ENCODE measurements at regions not wholly inside any gene's neighbourhood (a gene's known extent, or its start where the extent isn't known, plus 50 kb on each side); places are given as distances from the start of the nearest gene placed in this dataset.
A peak's percentile ranks its signal among the peaks of the same experiment; 100 is the strongest.

GRCh38 chr14:58797010-58797429, 159.3 kb downstream of the DACT1 start:
- H3K4me3 ChIP-seq = no peak overlapping the region
- ATAC-seq = no peak
- H3K4me1 ChIP-seq = peaks cover 9% of the 10 kb centered on the region
- intact Hi-C loops (cut with DNase I) = no loop called here
- H3K27ac ChIP-seq = no peak overlapping the region
- H3K9me3 ChIP-seq = no peaks in the 10 kb centered on the region
- no peak for DNase-seq
- no peaks in the 10 kb centered on the region for H3K36me3 ChIP-seq (replicated peaks in 1 of 2; ENCODE audit: insufficient read depth in 1 of 2, low read depth in 2 of 2)
- no peaks in the 10 kb centered on the region for H3K27me3 ChIP-seq
- TF ChIP-seq POLR2A (IDR thresholded peaks at IDR 0.05) (no peak), CTCF (IDR thresholded peaks at IDR 0.05) (no peak)
- WGBS, 2 donors = 62 to 73% methylated on average over 4 of the region's 4 CpGs

GRCh38 chr14:58798173-58798572, 160.4 kb downstream of the DACT1 start:
- ATAC-seq (no peak), DNase-seq (no peak)
- no peaks in the 10 kb centered on the region for H3K27me3 ChIP-seq
- H3K4me1 ChIP-seq = peaks cover 9% of the 10 kb centered on the region
- H3K27ac ChIP-seq = no peak overlapping the region
- H3K36me3 ChIP-seq (replicated peaks in 1 of 2; ENCODE audit: insufficient read depth in 1 of 2, low read depth in 2 of 2) = no peaks in the 10 kb centered on the region
- WGBS, 2 donors = 70 to 73% methylated on average over 5 of the region's 5 CpGs
- H3K4me3 ChIP-seq = no peak overlapping the region
- intact Hi-C loops (cut with DNase I) = no loop called here
- H3K9me3 ChIP-seq = no peaks in the 10 kb centered on the region
- TF ChIP-seq POLR2A (IDR thresholded peaks at IDR 0.05) (no peak), CTCF (IDR thresholded peaks at IDR 0.05) (no peak)

GRCh38 chr14:58801086-58801485, 163.3 kb downstream of the DACT1 start:
- ATAC-seq (no peak), DNase-seq (no peak)
- TF ChIP-seq POLR2A (IDR thresholded peaks at IDR 0.05) = no peak
- no peak for TF ChIP-seq CTCF (IDR thresholded peaks at IDR 0.05)
- Histone ChIP-seq H3K27ac (no peak overlapping the region), H3K27me3 (no peaks in the 10 kb centered on the region), H3K4me1 (peaks cover 9% of the 10 kb centered on the region), H3K9me3 (no peaks in the 10 kb centered on the region), H3K4me3 (no peak overlapping the region), H3K36me3 (replicated peaks in 1 of 2; ENCODE audit: insufficient read depth in 1 of 2, low read depth in 2 of 2) (no peaks in the 10 kb centered on the region)
- intact Hi-C loops (cut with DNase I) = no loop called here

- peaks cover 5% of the 10 kb centered on the region for H3K4me1 ChIP-seq
- DNase-seq (peak in 1 of 4 donors; percentile 7), ATAC-seq (no peak)
- H3K36me3 ChIP-seq (replicated peaks in 1 of 2; ENCODE audit: insufficient read depth in 1 of 2, low read depth in 2 of 2) = no peaks in the 10 kb centered on the region
- WGBS, 2 donors = 38 to 63% methylated on average over 4 of the region's 4 CpGs
- TF ChIP-seq POLR2A (IDR thresholded peaks at IDR 0.05) = no peak
- TF ChIP-seq CTCF (IDR thresholded peaks at IDR 0.05) = no peak
- H3K4me3 ChIP-seq = no peak overlapping the region
- no peaks in the 10 kb centered on the region for H3K9me3 ChIP-seq
- H3K27me3 ChIP-seq = no peaks in the 10 kb centered on the region
- intact Hi-C loops (cut with DNase I) = no loop called here
- no peak overlapping the region for H3K27ac ChIP-seq
These were observed 167.3 kb downstream of the DACT1 start for GRCh38 chr14:58805057-58805456.

- intact Hi-C loops (cut with DNase I) = no loop called here
- Histone ChIP-seq H3K9me3 (no peaks in the 10 kb centered on the region), H3K4me1 (peaks cover 5% of the 10 kb centered on the region), H3K27me3 (no peaks in the 10 kb centered on the region), H3K4me3 (no peak overlapping the region), H3K27ac (no peak overlapping the region), H3K36me3 (replicated peaks in 1 of 2; ENCODE audit: insufficient read depth in 1 of 2, low read depth in 2 of 2) (no peaks in the 10 kb centered on the region)
- 43 to 47% methylated on average over 6 of the region's 6 CpGs for WGBS, 2 donors
- TF ChIP-seq POLR2A (IDR thresholded peaks at IDR 0.05) = no peak
- TF ChIP-seq CTCF (IDR thresholded peaks at IDR 0.05) = no peak
- no peak for DNase-seq
- no peak for ATAC-seq
These were observed 168.0 kb downstream of the DACT1 start for GRCh38 chr14:58805605-58806409.
